Ovary (tissue), 7 donors: ENCODE measurements at regions not wholly inside any gene's neighbourhood (a gene's known extent, or its start where the extent isn't known, plus 50 kb on each side); places are given as distances from the start of the nearest gene placed in this dataset.

ENCODE experiments used
- DNase-seq, 5 donors: peaks; one replicate each; pipeline ENCODE4 v3.0.0-alpha.2; 2019 to 2020
- H3K27ac ChIP-seq, 2 donors: fragments of 200-600 bp; one replicate each; pipeline versions ENCODE4 v1.5.1 to v1.8.0; 2019 to 2022
- H3K27me3 ChIP-seq: fragments of 200-600 bp; one replicate; pipeline ENCODE4 v1.8.0; 2022
- H3K36me3 ChIP-seq: fragments of 200-600 bp; sonication (generic); one replicate; pipeline ENCODE4 v1.5.1; 2019
- H3K4me1 ChIP-seq: one replicate; pipeline ENCODE4 v1.8.1; 2013; ENCODE audit warnings: mild to moderate bottlenecking, moderate library complexity; ENCODE audit not compliant: insufficient read depth
- H3K4me3 ChIP-seq: fragments of 200-600 bp; sonication (generic); one replicate; pipeline ENCODE4 v1.5.1; 2017
- H3K9me3 ChIP-seq, 2 donors: fragments of 200-600 bp in 1 of 2; sonication (generic) in 1 of 2; one replicate each; pipeline versions ENCODE4 v1.5.1 to v1.8.1; 2013 to 2019; ENCODE audit warnings: mild to moderate bottlenecking in 1 of 2, moderate library complexity in 1 of 2
- CTCF ChIP-seq, 3 donors: fragments of 450-650 bp in 2 of 3; fragments of 200-600 bp in 1 of 3; IDR thresholded peaks; one replicate each; pipeline versions ENCODE4 v1.5.1 to v1.8.0; 2016 to 2022; ENCODE audit warnings: antibody characterized with exemption in 3 of 3, mild to moderate bottlenecking in 1 of 3
- EP300 ChIP-seq: sonication (generic); formaldehyde crosslinking; IDR thresholded peaks from one replicate; pipeline ENCODE4 v1.6.1; 2017; ENCODE audit warnings: antibody characterized with exemption
- POLR2A ChIP-seq: fragments of 450-650 bp; IDR thresholded peaks from one replicate; pipeline ENCODE4 v1.6.1; 2017; ENCODE audit warnings: antibody characterized with exemption, mild to moderate bottlenecking, moderate library complexity
- WGBS, 3 donors: extraction: QIAGEN DNeasy Blood & Tissue Kit in 1 of 3; methylation state at CpG; one replicate each; pipeline versions ENCODE4 v1.1.5 to v1.1.7; 2013 to 2017; 5-methylcytosine and 5-hydroxymethylcytosine counted together
- intact Hi-C, 4 donors: fragments of 100-400 bp; cut with DNase I; formaldehyde crosslinking; loops; one replicate each; pipeline versions ENCODE4 v1.11.0 to v1.15.1; 2022 to 2023
- donor health status: DM: no; HTN: no; CAD: no; lungs with moderate emphysema.
- donor health status: DM: no; HTN: no; CAD: no.
- donor health status: Bipolar disorder and iron deficiency.
- donor health status: DM: no; HTN: no; CAD: no.
- donor health status: DM: yes; HTN: yes; CAD: no.

- Histone ChIP-seq H3K9me3 (no peaks in the 10 kb centered on the region), H3K27me3 (no peaks in the 10 kb centered on the region), H3K36me3 (no peaks in the 10 kb centered on the region), H3K27ac (no peak overlapping the region), H3K4me1 (no peaks in the 10 kb centered on the region), H3K4me3 (no peak overlapping the region)
- 57 to 69% (median 67%) methylated on average over 1 of the region's 1 CpG for WGBS, 3 donors
- intact Hi-C loops = no loop called here
- no peak for TF ChIP-seq POLR2A
- TF ChIP-seq CTCF (IDR thresholded peaks at IDR 0.05) = no peak
- TF ChIP-seq EP300 = no peak
- DNase-seq = no peak
Measured at GRCh38 chr11:19355601-19356000, 114.9 kb upstream of the E2F8 start.

DNA sequence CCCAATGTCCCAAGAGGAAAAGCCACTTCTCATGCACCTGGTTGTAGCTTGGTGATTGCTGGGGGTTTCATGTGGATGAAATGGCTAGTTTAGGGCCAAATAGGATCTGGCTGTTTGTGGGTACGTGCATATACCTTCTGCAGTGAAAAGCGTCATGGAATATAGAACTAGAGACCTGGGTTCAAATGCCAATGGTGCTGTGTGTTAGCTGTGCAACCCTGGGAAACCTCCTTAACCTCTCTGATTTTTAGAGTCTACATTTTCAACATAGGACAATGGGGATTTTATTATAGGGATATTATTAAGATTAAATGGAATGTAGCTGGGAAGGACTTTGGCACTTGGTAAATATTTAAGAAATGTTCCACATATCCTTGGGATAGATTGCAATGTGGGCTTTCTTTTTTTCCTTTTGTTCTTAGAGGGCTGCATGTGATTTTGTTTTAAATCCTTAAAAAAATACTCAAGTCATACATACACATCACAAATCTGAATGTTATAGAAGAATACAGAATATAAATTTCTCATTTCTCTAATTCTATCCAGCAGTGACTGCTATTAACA lies 112.6 kb upstream of the E2F8 start:
- Histone ChIP-seq H3K4me1 (no peaks in the 10 kb centered on the region), H3K4me3 (no peak overlapping the region), H3K36me3 (no peaks in the 10 kb centered on the region), H3K9me3 (no peaks in the 10 kb centered on the region), H3K27ac (no peak overlapping the region), H3K27me3 (no peaks in the 10 kb centered on the region)
- intact Hi-C loops = no loop called here
- DNase-seq = no peak
- WGBS, 3 donors = 86 to 95% (median 88%) methylated on average over 2 of the region's 2 CpGs
- TF ChIP-seq POLR2A (no peak), CTCF (IDR thresholded peaks at IDR 0.05) (no peak), EP300 (no peak)

GRCh38 chr11:19352771-19353160 lies 112.0 kb upstream of the E2F8 start:
- Histone ChIP-seq H3K4me1 (no peaks in the 10 kb centered on the region), H3K27me3 (no peaks in the 10 kb centered on the region), H3K4me3 (no peak overlapping the region), H3K9me3 (no peaks in the 10 kb centered on the region), H3K27ac (no peak overlapping the region), H3K36me3 (no peaks in the 10 kb centered on the region)
- intact Hi-C loops = no loop called here
- 63 to 78% (median 68%) methylated on average over 9 of the region's 9 CpGs for WGBS, 3 donors
- TF ChIP-seq CTCF (IDR thresholded peaks at IDR 0.05) (no peak), POLR2A (no peak), EP300 (no peak)
- DNase-seq = no peak

- 55 to 69% (median 57%) methylated on average over 5 of the region's 5 CpGs for WGBS, 3 donors
- Histone ChIP-seq H3K4me1 (no peaks in the 10 kb centered on the region), H3K27me3 (no peaks in the 10 kb centered on the region), H3K27ac (no peak overlapping the region), H3K4me3 (no peak overlapping the region), H3K36me3 (no peaks in the 10 kb centered on the region), H3K9me3 (no peaks in the 10 kb centered on the region)
- TF ChIP-seq POLR2A (no peak), EP300 (no peak), CTCF (IDR thresholded peaks at IDR 0.05) (no peak)
- intact Hi-C loops = no loop called here
- DNase-seq = no peak
Measured at GRCh38 chr11:19352072-19352770, 111.5 kb upstream of the E2F8 start.
